Trophoblast cell (in vitro differentiated cells and primary cell): ENCODE measurements at regions not wholly inside any gene's neighbourhood (a gene's known extent, or its start where the extent isn't known, plus 50 kb on each side); places are given as distances from the start of the nearest gene placed in this dataset.

ENCODE experiments used
- DNase-seq, 2 donors: peaks; one replicate each; pipeline ENCODE4 v3.0.0-alpha.2; 2016
- H2AFZ ChIP-seq: 2 replicates; pipeline ENCODE4 v1.6.1; 2013; ENCODE audit warnings: low read length, moderate library complexity, mild to moderate bottlenecking; ENCODE audit not compliant: insufficient read depth, poor library complexity
- H2AK5ac ChIP-seq: 2 replicates; pipeline ENCODE4 v1.6.1; 2013; ENCODE audit warnings: mild to moderate bottlenecking, low read length
- H2BK120ac ChIP-seq: 2 replicates; pipeline ENCODE4 v1.6.1; 2013; ENCODE audit warnings: low read length, mild to moderate bottlenecking, moderate library complexity; ENCODE audit not compliant: insufficient read depth, poor library complexity
- H2BK12ac ChIP-seq: 2 replicates; pipeline ENCODE4 v1.6.1; 2013; ENCODE audit warnings: mild to moderate bottlenecking, low read length, moderate library complexity
- H2BK5ac ChIP-seq: 2 replicates; pipeline ENCODE4 v1.6.1; 2013; ENCODE audit warnings: low read length, low read depth, moderate library complexity, mild to moderate bottlenecking; ENCODE audit not compliant: poor library complexity
- H3K14ac ChIP-seq: 2 replicates; pipeline ENCODE4 v1.6.1; 2013; ENCODE audit warnings: mild to moderate bottlenecking, low read length
- H3K18ac ChIP-seq: 2 replicates; pipeline ENCODE4 v1.6.1; 2013; ENCODE audit warnings: mild to moderate bottlenecking, low read length
- H3K23ac ChIP-seq: 2 replicates; pipeline ENCODE4 v1.6.1; 2013; ENCODE audit warnings: low read length
- H3K27ac ChIP-seq: 2 replicates; pipeline ENCODE4 v1.5.1; 2013; ENCODE audit warnings: low read depth, mild to moderate bottlenecking, inconsistent platforms, low read length, moderate library complexity
- H3K27me3 ChIP-seq: 2 replicates; pipeline ENCODE4 v1.6.1; 2013; ENCODE audit warnings: inconsistent platforms, mild to moderate bottlenecking, low read length, moderate library complexity; ENCODE audit not compliant: insufficient read depth
- H3K36me3 ChIP-seq, 2 experiments: 1 replicate in 1 of 2; 2 replicates in 1 of 2; pipeline ENCODE4 v1.6.1; 2013; ENCODE audit warnings: low read length in 2 of 2, mild to moderate bottlenecking in 2 of 2, moderate library complexity in 1 of 2; ENCODE audit not compliant: insufficient read depth in 2 of 2, control insufficient read depth in 1 of 2
- H3K4ac ChIP-seq: 2 replicates; pipeline ENCODE4 v1.6.1; 2013; ENCODE audit warnings: low read depth, mild to moderate bottlenecking, low read length, moderate library complexity
- H3K4me1 ChIP-seq, 2 experiments: 1 replicate in 1 of 2; 2 replicates in 1 of 2; pipeline ENCODE4 v1.6.1; 2013; ENCODE audit warnings: low read length in 2 of 2, mild to moderate bottlenecking in 2 of 2, moderate library complexity in 1 of 2; ENCODE audit not compliant: insufficient read depth in 2 of 2, control insufficient read depth in 1 of 2
- H3K4me2 ChIP-seq: 2 replicates; pipeline ENCODE4 v1.6.1; 2013; ENCODE audit warnings: inconsistent platforms, mild to moderate bottlenecking, low read length, moderate library complexity
- H3K4me3 ChIP-seq: 2 replicates; pipeline ENCODE4 v1.5.1; 2013; ENCODE audit warnings: mild to moderate bottlenecking, low read depth, low read length, inconsistent platforms
- H3K79me1 ChIP-seq: one replicate; pipeline ENCODE4 v1.6.1; 2013; ENCODE audit warnings: low read length
- H3K79me2 ChIP-seq: 2 replicates; pipeline ENCODE4 v1.6.1; 2013; ENCODE audit warnings: low read length, mild to moderate bottlenecking; ENCODE audit not compliant: control insufficient read depth, insufficient read depth, poor library complexity
- H3K9ac ChIP-seq: 2 replicates; pipeline ENCODE4 v1.6.1; 2013; ENCODE audit warnings: mild to moderate bottlenecking, low read length
- H3K9me3 ChIP-seq: 2 replicates; pipeline ENCODE4 v1.6.1; 2013; ENCODE audit warnings: low read depth, mild to moderate bottlenecking, control low read depth, inconsistent platforms, low read length; ENCODE audit not compliant: insufficient read depth
- H4K12ac ChIP-seq: 2 replicates; pipeline ENCODE4 v1.6.1; 2013; ENCODE audit warnings: low read depth, mild to moderate bottlenecking, low read length, moderate library complexity
- H4K8ac ChIP-seq: 2 replicates; pipeline ENCODE4 v1.6.1; 2013; ENCODE audit warnings: low read depth, mild to moderate bottlenecking, low read length, moderate library complexity
- H4K91ac ChIP-seq: one replicate; pipeline ENCODE4 v1.6.1; 2013; ENCODE audit warnings: low read depth, mild to moderate bottlenecking, low read length, moderate library complexity
- WGBS: extraction: QIAGEN DNeasy Blood & Tissue Kit; methylation state at CpG from one replicate; pipeline ENCODE4 v1.1.7; 2013; ENCODE audit warnings: missing lambda C conversion rate; ENCODE audit not compliant: insufficient read length, insufficient coverage; ENCODE audit errors: extremely low coverage; 5-methylcytosine and 5-hydroxymethylcytosine counted together

DNA sequence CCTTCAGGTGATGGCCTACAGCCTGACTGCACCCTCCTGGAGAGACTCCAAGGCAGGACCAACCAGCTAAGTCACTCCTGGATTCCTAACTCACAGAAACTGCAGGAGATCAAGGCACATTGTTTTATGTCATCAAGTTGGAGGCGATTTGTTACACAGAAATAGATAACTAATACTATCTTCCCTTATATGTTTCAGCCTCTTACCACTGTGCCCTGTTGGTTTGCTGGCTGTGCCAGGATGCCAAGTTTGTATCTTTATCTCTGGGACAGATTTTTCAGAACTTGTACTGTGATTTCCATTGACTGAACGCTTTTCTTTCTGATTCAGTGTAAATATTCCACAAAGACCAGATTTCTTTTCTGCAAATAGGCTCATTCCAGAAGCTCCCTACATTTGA is 76.2 kb upstream of the OPCML start:
- no peaks in the 10 kb centered on the region for H3K9me3 ChIP-seq
- H2BK12ac ChIP-seq = no peak overlapping the region
- H3K27ac ChIP-seq = no peak overlapping the region
- H4K8ac ChIP-seq = no peak overlapping the region
- WGBS = no CpG with 5 or more reads among the region's 2 CpGs
- H3K9ac ChIP-seq = no peak overlapping the region
- no peaks in the 10 kb centered on the region for H3K79me2 ChIP-seq
- H2BK5ac ChIP-seq = no peak overlapping the region
- no peaks in the 10 kb centered on the region for H3K36me3 ChIP-seq
- H4K12ac ChIP-seq = no peak overlapping the region
- no peaks in the 10 kb centered on the region for H3K79me1 ChIP-seq
- no peak overlapping the region for H3K4me3 ChIP-seq
- H3K23ac ChIP-seq = no peak overlapping the region
- no peak overlapping the region for H3K4ac ChIP-seq
- H2AFZ ChIP-seq = no peak overlapping the region
- H3K14ac ChIP-seq = no peak overlapping the region
- H3K27me3 ChIP-seq = no peaks in the 10 kb centered on the region
- no peaks in the 10 kb centered on the region for H3K4me1 ChIP-seq
- H4K91ac ChIP-seq = no peak overlapping the region
- H2BK120ac ChIP-seq = no peak overlapping the region
- H3K4me2 ChIP-seq = no peak overlapping the region
- H2AK5ac ChIP-seq = no peak overlapping the region
- no peak overlapping the region for H3K18ac ChIP-seq
- DNase-seq = no peak

DNA sequence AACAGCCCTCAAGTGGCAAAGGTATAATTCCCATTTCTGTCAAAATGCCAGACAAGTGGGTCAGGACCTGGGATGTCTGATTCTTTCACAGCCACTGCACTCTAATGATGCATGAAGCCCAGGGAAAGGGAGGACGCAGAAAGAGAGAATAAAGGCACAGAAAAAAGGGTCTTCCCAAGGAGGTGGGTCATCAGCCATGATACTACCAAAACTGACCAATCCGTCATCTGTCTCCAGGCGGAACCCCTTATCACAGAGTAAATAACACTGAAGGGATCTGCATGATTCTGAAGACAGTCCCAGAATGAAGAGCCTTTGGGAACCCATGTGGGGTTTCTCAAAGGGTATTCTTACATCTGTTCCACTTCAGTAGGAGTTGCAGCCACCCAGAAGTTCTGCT is 73.8 kb upstream of the OPCML start:
- no peak for DNase-seq
- no peak overlapping the region for H3K4me2 ChIP-seq
- no CpG with 5 or more reads among the region's 3 CpGs for WGBS
- no peak overlapping the region for H2BK5ac ChIP-seq
- no peak overlapping the region for H3K27ac ChIP-seq
- no peak overlapping the region for H3K4ac ChIP-seq
- no peak overlapping the region for H2BK12ac ChIP-seq
- no peaks in the 10 kb centered on the region for H3K79me2 ChIP-seq
- no peaks in the 10 kb centered on the region for H3K4me1 ChIP-seq
- H3K18ac ChIP-seq = no peak overlapping the region
- no peak overlapping the region for H4K8ac ChIP-seq
- no peak overlapping the region for H2AFZ ChIP-seq
- no peak overlapping the region for H4K12ac ChIP-seq
- H3K36me3 ChIP-seq = no peaks in the 10 kb centered on the region
- H3K4me3 ChIP-seq = no peak overlapping the region
- no peaks in the 10 kb centered on the region for H3K27me3 ChIP-seq
- H3K9ac ChIP-seq = no peak overlapping the region
- H2BK120ac ChIP-seq = no peak overlapping the region
- no peak overlapping the region for H2AK5ac ChIP-seq
- H3K14ac ChIP-seq = no peak overlapping the region
- no peaks in the 10 kb centered on the region for H3K79me1 ChIP-seq
- no peak overlapping the region for H4K91ac ChIP-seq
- H3K9me3 ChIP-seq = no peaks in the 10 kb centered on the region
- H3K23ac ChIP-seq = no peak overlapping the region

DNA sequence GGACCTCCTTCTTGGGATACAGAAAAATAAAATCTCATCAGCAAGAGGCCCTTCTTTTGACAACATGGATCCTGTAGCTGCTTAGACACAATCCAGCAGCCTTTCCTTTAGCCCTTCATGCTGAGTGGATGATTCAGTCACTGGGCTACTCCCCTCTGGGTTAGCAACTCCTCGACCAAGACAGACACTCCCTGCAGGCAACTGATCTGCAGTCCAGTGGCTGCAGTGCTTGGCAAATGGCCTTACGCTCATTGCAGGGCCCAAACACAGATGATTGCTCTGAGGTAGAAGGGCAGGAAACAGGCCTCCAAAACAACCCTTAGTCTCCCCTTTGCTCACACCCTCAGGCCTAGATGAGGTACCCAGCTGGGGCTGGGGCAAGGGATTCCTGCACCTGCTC is 73.2 kb upstream of the OPCML start:
- Histone ChIP-seq H3K4me3 (no peak overlapping the region), H3K79me1 (no peaks in the 10 kb centered on the region), H3K23ac (no peak overlapping the region), H4K12ac (no peak overlapping the region), H3K4me1 (no peaks in the 10 kb centered on the region), H2AFZ (no peak overlapping the region), H4K91ac (no peak overlapping the region), H3K27ac (no peak overlapping the region), H2BK12ac (no peak overlapping the region), H3K4me2 (no peak overlapping the region), H4K8ac (no peak overlapping the region), H3K9me3 (no peaks in the 10 kb centered on the region), H3K9ac (no peak overlapping the region), H3K4ac (no peak overlapping the region), H2BK120ac (no peak overlapping the region), H3K14ac (no peak overlapping the region), H3K36me3 (no peaks in the 10 kb centered on the region), H3K79me2 (no peaks in the 10 kb centered on the region), H3K27me3 (no peaks in the 10 kb centered on the region), H3K18ac (no peak overlapping the region), H2AK5ac (no peak overlapping the region), H2BK5ac (no peak overlapping the region)
- no peak for DNase-seq
- WGBS = no CpG with 5 or more reads among the region's 2 CpGs

DNA sequence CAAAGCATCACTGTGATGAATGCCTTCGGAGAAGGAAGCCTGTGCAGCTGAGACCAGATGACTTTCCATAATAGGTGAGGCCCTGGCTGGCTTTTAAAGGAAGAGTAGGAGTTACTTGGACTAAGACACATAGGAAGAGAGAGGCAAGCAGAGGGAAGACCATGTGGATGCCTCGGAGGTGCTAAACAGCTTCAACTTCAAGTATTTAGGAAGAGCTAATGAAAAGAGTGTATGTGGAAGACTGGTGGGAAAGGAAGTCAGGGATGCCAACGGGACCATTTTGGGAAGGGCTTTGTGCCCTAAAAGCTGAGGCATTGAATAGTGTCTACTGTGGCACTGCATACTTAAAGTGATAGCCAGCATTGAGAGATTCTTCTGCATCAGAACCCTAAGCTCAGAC is 69.3 kb upstream of the OPCML start:
- no peak for DNase-seq
- no peaks in the 10 kb centered on the region for H3K4me1 ChIP-seq
- no peak overlapping the region for H2BK12ac ChIP-seq
- H3K79me2 ChIP-seq = no peaks in the 10 kb centered on the region
- H3K14ac ChIP-seq = no peak overlapping the region
- H2AK5ac ChIP-seq = no peak overlapping the region
- no peak overlapping the region for H2AFZ ChIP-seq
- no peak overlapping the region for H2BK120ac ChIP-seq
- no peak overlapping the region for H3K4me3 ChIP-seq
- H4K12ac ChIP-seq = no peak overlapping the region
- H2BK5ac ChIP-seq = no peak overlapping the region
- H3K18ac ChIP-seq = no peak overlapping the region
- no peaks in the 10 kb centered on the region for H3K79me1 ChIP-seq
- H3K9me3 ChIP-seq = no peaks in the 10 kb centered on the region
- no peaks in the 10 kb centered on the region for H3K36me3 ChIP-seq
- H3K23ac ChIP-seq = no peak overlapping the region
- no peak overlapping the region for H3K4ac ChIP-seq
- no peak overlapping the region for H3K27ac ChIP-seq
- H3K27me3 ChIP-seq = no peaks in the 10 kb centered on the region
- WGBS = no CpG with 5 or more reads among the region's 3 CpGs
- H4K91ac ChIP-seq = no peak overlapping the region
- H3K4me2 ChIP-seq = no peak overlapping the region
- no peak overlapping the region for H3K9ac ChIP-seq
- no peak overlapping the region for H4K8ac ChIP-seq
